ENCODE measurements at regions not wholly inside any gene's neighbourhood (a gene's known extent, or its start where the extent isn't known, plus 50 kb on each side); places are given as distances from the start of the nearest gene placed in this dataset.

DNA sequence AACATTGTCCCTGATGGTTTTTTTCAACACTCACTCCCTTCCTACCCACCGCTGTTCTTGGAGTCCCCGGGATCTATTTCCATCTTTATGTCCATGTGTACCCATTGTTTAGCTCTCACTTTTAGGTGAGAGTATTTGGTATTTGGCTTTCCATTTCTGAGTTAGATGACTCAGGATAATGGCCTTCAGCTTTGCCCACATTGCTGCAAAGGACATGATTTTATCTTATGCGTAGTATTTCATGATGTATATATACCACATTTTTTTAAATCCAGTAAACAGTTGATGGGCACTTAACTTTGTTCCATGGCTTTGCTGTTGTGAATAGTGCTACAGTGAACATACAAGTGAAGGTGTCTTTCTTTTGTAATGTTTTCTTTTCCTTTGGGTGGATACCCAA is 123.5 kb upstream of the KITLG start:
- Histone ChIP-seq H4K20me1 (ENCODE audit: insufficient read depth, low read length) (no peaks in the 10 kb centered on the region), H3K27ac (ENCODE audit: low read depth in 1 of 2, low read length in 2 of 2) (no peak overlapping the region), H2AFZ (ENCODE audit: insufficient read depth, low read depth, low read length, poor library complexity, severe bottlenecking) (no peak overlapping the region), H3K4me2 (replicated peaks; ENCODE audit: extremely low read depth, low read length, poor library complexity, severe bottlenecking) (no peak overlapping the region), H3K27me3 (ENCODE audit: control insufficient read depth in 2 of 2, insufficient read depth in 2 of 2, low read length in 2 of 2) (no peaks in the 10 kb centered on the region), H3K9ac (ENCODE audit: insufficient read depth, low read length, poor library complexity, severe bottlenecking) (no peak overlapping the region), H3K4me3 (replicated peaks in 1 of 3; ENCODE audit: low read depth in 2 of 3, low read length in 3 of 3) (no peak overlapping the region), H3K4me1 (ENCODE audit: control insufficient read depth in 1 of 2, insufficient read depth in 2 of 2, low read length in 2 of 2) (no peaks in the 10 kb centered on the region), H3K79me2 (ENCODE audit: insufficient read depth, low read length) (no peaks in the 10 kb centered on the region), H3K36me3 (replicated peaks in 1 of 2; ENCODE audit: control insufficient read depth in 1 of 2, insufficient read depth in 2 of 2, low read length in 2 of 2) (no peaks in the 10 kb centered on the region), H3K9me3 (replicated peaks in 1 of 2; ENCODE audit: control insufficient read depth in 1 of 2, insufficient read depth in 1 of 2, low read length in 2 of 2) (peaks cover 0 to 4% of the 10 kb centered on the region in 2 donors)
- H3K4me3 Mint-ChIP-seq = no peak overlapping the region
- TF ChIP-seq CTCF (IDR thresholded peaks at IDR 0.05) = no peak
- H3K9me3 Mint-ChIP-seq = peaks cover 2 to 11% (median 6%) of the 10 kb centered on the region in 7 donors
- no peak overlapping the region for H3K27ac Mint-ChIP-seq
- intact Hi-C loops (cut with micrococcal nuclease) = no loop called here
- H3K36me3 Mint-ChIP-seq = no peaks in the 10 kb centered on the region
- DNase-seq = no peak
- H3K4me1 Mint-ChIP-seq = no peaks in the 10 kb centered on the region
- WGBS (ENCODE audit: insufficient coverage) = no CpG with 5 or more reads among the region's 3 CpGs
- H3K27me3 Mint-ChIP-seq (ENCODE audit: low read depth in 3 of 3) = no peaks in the 10 kb centered on the region

DNA sequence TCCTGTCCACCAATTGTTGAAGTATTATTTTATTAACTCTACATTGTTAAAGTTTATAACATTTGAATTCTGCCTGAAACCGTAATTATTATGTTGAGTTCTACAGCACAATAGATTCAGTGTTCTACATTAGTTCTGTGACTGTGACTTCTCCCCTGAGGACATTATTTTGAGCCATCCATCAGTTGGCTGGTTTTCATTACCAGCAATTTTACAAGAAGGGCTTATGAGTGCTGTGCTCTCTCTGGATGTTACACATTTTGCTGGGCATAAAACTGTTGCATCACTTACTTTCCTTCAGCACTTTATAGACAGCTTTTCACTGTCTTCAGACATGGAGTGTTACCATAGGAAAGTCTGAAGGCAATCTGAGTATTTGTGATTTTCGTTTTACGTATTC is 118.2 kb upstream of the KITLG start:
- Histone ChIP-seq H3K27ac (ENCODE audit: low read depth in 1 of 2, low read length in 2 of 2) (no peak overlapping the region), H2AFZ (ENCODE audit: insufficient read depth, low read depth, low read length, poor library complexity, severe bottlenecking) (no peak overlapping the region), H3K4me2 (replicated peaks; ENCODE audit: extremely low read depth, low read length, poor library complexity, severe bottlenecking) (no peak overlapping the region), H3K9me3 (replicated peaks in 1 of 2; ENCODE audit: control insufficient read depth in 1 of 2, insufficient read depth in 1 of 2, low read length in 2 of 2) (peaks cover 7 to 9% of the 10 kb centered on the region in 2 donors), H4K20me1 (ENCODE audit: insufficient read depth, low read length) (no peaks in the 10 kb centered on the region), H3K36me3 (replicated peaks in 1 of 2; ENCODE audit: control insufficient read depth in 1 of 2, insufficient read depth in 2 of 2, low read length in 2 of 2) (no peaks in the 10 kb centered on the region), H3K9ac (ENCODE audit: insufficient read depth, low read length, poor library complexity, severe bottlenecking) (no peak overlapping the region), H3K79me2 (ENCODE audit: insufficient read depth, low read length) (no peaks in the 10 kb centered on the region), H3K4me3 (replicated peaks in 1 of 3; ENCODE audit: low read depth in 2 of 3, low read length in 3 of 3) (no peak overlapping the region), H3K4me1 (ENCODE audit: control insufficient read depth in 1 of 2, insufficient read depth in 2 of 2, low read length in 2 of 2) (no peaks in the 10 kb centered on the region), H3K27me3 (ENCODE audit: control insufficient read depth in 2 of 2, insufficient read depth in 2 of 2, low read length in 2 of 2) (no peaks in the 10 kb centered on the region)
- intact Hi-C loops (cut with micrococcal nuclease) = no loop called here
- TF ChIP-seq CTCF (IDR thresholded peaks at IDR 0.05) = no peak
- no peaks in the 10 kb centered on the region for H3K4me1 Mint-ChIP-seq
- no CpG with 5 or more reads among the region's 3 CpGs for WGBS (ENCODE audit: insufficient coverage)
- H3K36me3 Mint-ChIP-seq = no peaks in the 10 kb centered on the region
- no peak overlapping the region for H3K4me3 Mint-ChIP-seq
- H3K27ac Mint-ChIP-seq = no peak overlapping the region
- H3K27me3 Mint-ChIP-seq (ENCODE audit: low read depth in 3 of 3) = no peaks in the 10 kb centered on the region
- no peak for DNase-seq
- H3K9me3 Mint-ChIP-seq = peaks cover 4 to 20% (median 11%) of the 10 kb centered on the region in 7 donors

Data from CD14-positive monocyte (primary cell).